Thyroid gland (tissue), 4 donors: ENCODE measurements at regions not wholly inside any gene's neighbourhood (a gene's known extent, or its start where the extent isn't known, plus 50 kb on each side); places are given as distances from the start of the nearest gene placed in this dataset.

Experiments
- CTCF ChIP-seq, 6 experiments: fragments of 200-600 bp in 3 of 6; fragments of 450-650 bp in 3 of 6; sonication (generic) in 3 of 6; IDR thresholded peaks; one replicate each; pipeline ENCODE4 v1.5.1; 2016 to 2019; ENCODE audit warnings: antibody characterized with exemption in 6 of 6, mild to moderate bottlenecking in 2 of 6, inconsistent platforms in 1 of 6, moderate library complexity in 1 of 6
- POLR2A ChIP-seq, 2 donors: fragments of 450-650 bp; IDR thresholded peaks; one replicate each; pipeline ENCODE4 v1.6.1; 2017; ENCODE audit warnings: antibody characterized with exemption in 2 of 2, mild to moderate bottlenecking in 2 of 2, moderate library complexity in 1 of 2

- TF ChIP-seq CTCF (IDR thresholded peaks at IDR 0.05) (no peak), POLR2A (IDR thresholded peaks at IDR 0.05) (no peak)
Measured at GRCh38 chr20:39899881-39900280, 789.2 kb downstream of the MAFB start.
